Suppressor macrophage treated with lipopolysaccharide for 1 hour (primary cell): ENCODE measurements at regions not wholly inside any gene's neighbourhood (a gene's known extent, or its start where the extent isn't known, plus 50 kb on each side); places are given as distances from the start of the nearest gene placed in this dataset.
"Not testable (repeated sequence)": the region's sequence is repeated elsewhere in the genome, so short reads cannot be mapped to it uniquely, and the experiment has no call there.

ENCODE experiments used
- DNase-seq, 3 donors: peaks; one replicate each; pipeline ENCODE4 v3.0.0-alpha.2; 2020 to 2022

DNA sequence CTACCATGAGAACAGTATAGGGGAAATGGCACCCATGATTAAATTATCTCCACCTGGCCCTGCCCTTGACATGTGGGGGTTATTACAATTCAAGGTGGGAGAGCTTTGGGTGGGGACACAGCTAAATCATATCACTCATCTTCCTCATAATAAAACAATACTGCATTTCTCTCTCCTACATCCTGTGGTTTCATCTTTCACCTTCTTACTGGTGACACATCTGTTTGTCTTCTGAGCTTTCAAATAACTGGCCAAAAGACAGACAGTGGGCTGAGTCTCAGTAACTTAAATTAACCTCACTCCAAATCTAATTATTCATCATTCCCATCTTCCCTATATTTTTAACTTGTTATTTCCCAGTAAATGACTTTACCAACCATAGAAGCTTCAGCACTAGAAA, 729.7 kb upstream of the USP15 start:
- DNase-seq = no peak

DNA sequence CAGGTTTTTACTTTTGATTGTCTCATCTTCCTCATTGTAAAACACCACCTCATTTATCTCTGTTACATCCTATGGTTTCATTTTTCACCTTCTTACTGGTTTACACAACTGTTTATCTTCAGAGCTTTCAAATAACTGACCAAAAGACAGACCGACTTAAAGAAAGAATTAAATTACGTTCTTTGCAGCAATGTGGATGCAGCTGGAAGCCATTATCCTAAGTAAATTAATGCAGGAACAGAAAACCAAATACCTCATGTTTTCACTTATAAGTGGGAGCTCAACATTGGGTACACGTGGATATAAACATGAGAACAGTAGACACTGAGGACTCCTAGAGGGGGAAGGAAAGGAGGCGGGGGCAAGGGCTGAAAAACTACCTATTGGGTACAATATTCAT, 729.0 kb upstream of the USP15 start:
- DNase-seq = no peak

DNA sequence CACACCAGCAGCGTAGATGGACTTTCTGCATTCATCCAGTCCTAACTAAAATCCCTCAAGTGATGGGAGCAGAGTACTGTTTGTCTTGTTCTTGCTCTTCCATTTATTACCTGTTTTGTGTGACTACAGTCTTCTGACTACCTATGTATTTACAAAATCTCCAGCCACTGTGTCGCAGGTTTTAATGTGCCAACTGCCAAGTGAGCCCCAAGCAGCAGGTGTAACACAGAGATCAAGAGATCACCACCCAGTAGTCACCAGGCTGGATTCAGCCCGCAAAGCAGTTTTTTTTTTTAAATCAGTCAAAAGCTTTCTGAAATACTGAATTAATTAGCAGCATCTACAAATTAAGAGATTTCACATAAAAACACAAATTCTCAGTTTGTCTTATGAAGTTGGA, 724.1 kb upstream of the USP15 start:
- DNase-seq = no peak

DNA sequence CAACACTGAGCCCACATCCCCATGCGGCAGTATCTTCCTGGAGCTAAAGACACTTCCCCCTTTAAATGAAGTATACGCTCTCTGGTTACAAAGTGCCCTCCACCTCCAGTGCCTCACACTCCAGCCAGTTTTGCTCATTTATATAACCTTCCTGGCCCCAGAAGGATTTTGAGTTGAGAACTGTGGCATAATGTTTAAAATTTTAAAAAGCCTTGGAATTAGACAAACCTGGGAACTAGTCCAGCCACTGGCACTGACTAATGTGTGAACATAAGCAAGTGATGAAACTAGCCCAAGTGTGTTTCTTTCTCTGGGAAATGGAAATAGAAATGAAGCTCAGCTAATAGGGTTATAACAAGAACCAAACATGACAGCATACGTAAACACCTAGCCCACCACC, 723.7 kb upstream of the USP15 start:
- DNase-seq = no peak

DNA sequence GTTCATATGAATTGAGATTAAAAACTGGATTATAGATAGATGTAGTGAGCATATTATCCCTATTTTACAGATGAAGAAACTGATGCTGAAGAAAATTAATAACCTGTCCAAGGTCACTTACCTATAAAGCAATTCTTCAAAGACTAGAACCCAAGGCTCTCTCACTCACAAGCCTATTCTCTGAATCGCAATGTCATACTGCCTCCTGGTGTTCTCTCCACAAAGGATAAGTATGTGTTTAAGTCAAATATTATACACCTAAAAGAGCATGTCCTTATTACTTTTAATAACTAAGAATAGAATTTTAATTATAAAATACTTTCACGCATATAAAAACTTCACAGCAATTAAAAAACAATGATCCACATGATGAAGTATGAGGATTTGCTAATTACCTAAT, 721.3 kb upstream of the USP15 start:
- DNase-seq = no peak

DNA sequence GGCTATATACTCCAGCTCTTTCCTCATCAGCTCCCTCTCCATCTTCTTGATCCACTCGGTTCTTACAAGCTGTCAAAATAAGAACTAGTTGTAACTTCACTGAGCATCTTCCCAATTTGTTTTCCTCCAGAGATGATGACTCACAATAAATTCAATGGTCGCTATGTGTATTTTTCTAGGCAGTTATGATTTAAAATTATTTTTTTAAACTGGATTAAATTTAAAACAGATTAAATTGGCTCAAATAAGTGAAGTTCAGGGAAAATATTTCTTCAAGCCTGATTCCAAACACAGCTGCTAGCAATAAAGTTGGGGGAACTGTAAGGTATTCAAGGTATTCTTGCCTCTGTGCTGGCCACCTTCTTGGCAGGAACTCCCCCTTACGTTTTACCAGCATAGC, 717.7 kb upstream of the USP15 start:
- no peak for DNase-seq

DNA sequence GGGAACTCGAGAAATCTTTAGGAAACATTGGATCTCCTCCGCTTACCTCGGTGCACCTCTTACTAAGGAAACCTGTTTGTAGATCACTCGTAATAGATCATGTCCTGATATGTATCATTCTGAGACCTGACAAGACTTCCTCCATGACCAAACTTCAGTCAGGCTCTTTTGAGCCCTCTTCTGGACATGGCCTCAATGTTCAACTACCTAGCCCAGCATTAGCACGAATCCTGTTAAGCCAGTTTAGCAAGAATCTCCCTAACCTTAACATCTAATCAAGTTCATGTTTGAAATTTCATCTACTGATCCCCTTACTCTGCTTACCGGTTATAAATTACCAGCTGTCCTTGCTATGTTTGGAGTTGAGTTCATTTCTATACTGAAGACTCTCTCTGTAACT, 713.9 kb upstream of the USP15 start:
- DNase-seq = no peak

DNA sequence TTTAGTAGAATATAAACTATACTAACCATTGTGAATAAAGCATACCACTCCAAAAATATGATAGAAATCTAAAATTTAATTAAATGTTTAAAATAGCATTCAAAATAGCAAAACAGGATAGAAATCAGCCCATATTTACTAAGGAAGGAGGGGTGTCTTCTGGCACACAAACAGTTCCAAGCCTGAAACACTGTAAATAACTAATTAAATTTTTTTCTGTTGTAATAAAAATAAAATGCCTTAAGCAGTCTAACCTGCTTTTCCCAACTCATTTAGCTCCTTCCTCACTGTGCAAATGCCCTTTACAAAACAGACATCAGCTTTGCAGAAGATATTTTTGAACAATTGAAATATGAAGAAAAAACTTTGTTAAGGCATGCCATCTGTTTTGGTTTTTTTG, 707.1 kb upstream of the USP15 start:
- DNase-seq = no peak

DNA sequence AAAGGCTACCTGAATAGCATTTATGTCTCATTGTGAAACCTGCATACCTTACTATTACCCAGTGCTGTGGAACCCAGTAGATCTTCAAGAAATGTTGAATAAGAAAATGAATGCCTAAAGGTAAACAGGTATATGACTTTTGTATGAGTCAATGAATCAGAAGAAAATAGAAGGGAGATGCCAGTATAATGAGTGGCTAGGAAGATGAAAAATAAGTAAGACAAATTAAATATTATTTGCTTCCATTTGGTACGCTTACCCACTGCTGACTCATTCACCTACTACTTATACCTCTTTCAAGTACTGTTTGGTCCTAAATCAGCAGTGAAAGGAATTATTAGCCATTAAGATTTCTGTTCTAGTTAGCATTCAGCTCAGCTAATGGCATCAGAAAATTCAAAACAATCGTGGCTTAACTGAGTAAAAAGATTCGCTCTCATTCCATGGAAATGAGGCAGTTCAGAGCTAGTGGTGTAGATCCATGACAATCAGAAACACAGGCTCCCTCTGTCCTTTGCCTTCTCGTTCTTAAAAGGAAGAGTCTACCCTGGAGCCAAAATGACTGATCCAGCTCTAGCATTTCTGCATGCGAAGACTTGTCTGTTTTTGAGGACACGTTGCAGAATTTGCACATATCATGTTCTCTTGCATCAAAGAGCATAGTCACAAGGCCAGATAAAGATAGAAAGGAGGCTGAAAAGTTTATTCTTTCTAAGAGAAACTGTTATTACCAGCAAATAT, 705.8 kb upstream of the USP15 start:
- DNase-seq = no peak

DNA sequence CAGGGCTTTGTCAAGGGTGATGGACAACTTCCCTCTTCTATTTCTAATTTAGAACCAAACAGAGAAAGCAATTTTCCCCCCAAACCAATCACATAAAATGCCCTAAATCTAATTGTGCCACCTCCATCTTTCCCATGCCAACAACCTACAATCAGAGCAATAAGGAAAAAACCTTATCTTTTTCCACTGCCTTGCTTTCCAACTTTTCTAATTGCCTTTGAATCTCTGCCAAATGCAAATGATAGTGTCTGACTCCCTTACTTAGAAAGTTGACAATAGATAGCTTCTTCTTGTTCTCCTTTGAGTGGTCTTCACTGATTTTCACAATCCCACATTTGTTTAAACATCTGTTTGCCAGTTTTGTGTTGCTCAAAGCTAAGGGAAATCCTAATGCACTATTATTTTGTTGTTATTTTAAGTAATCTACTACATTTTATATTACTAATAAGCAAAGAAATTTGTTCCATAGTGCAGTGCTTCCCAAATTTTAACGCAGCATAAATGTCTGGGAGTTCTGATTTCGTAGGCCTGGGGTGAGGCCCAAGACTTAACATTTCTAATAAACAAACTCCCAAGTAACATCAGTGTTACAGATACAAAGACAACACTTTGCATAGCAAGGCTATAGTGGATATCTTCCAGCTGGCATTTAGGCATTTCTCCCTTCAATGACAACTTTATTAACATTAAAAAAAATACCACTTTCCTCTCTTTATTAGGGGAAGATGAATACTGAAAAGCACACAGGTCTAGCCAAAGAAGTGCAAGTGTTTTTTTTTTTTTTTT, 696.3 kb upstream of the USP15 start:
- DNase-seq = no peak

DNA sequence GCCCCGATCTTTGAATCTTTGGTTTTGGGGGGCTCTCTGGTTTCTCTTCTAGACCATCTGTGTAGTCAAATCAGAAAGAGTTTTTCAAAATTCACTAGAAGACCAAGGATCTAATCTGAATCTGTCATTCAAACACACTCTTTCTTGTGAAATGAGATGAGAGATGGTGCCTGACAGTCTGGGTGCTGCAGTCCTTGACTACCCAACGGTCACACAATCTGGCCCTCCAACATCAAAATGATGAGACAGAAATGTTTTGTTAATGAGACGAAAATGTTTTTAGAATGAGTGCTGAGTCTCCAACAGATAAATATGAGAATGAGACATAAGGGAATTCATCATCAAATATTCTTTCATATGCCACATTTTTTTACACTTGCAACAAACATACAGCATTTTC, 695.7 kb upstream of the USP15 start:
- DNase-seq = no peak

DNA sequence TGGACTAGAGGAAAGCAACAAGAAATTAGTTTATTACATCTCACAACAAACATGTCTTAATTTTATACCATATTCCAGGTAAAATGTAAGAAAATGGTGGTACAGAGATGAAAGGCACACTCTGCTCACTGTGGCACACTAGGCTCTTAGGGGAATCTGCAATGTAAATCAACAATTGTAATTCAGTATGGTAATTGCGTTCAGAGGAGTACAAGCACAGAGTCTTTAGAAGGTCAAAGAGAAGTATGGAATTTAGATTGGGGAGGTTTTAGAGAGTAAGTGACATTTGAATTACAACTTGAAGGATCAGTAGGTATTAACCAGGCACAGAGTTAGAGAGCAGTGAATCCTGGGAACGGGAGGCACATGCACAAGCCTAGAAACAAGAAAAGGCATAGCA, 694.0 kb upstream of the USP15 start:
- peak in 1 of 3 donors; percentile 3 for DNase-seq

DNA sequence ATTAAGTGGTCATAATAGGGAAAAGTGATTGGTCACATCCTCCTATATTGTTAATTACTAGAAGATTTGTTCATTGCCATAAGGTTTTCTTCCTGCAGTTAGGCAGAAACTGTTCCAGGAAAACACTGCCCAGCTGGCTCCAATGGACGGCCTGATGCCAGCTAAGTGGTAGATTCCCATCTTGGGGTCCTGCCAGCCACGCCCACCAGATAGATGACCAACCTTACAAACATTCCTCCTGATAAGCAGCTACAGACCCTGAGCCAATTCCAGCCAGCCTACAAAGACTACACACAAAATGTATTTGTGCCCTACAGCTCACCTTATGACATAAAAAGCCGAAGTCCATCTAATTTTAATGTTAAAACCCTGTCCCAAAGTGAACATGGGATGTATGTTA, 685.9 kb upstream of the USP15 start:
- DNase-seq = peak in 1 of 3 donors; percentile 3

DNA sequence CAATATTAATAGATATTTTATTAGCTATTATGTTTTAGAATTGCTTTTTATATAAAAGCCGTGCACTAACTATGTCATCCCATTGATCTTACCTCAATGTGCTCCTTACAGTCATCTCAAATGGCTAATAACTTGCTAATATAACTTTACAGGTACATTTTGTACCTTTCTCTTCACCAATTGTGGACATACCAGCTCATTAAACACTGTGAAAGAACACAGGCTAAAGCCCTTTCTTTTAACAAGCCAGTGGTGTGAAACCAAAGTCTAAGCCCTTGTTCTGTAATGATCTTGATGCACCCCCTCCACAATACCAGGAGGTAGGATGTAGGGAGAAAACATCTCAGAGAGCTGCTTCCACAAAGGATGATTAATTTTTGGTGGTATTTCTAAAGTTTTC, 675.3 kb upstream of the USP15 start:
- no peak for DNase-seq

DNA sequence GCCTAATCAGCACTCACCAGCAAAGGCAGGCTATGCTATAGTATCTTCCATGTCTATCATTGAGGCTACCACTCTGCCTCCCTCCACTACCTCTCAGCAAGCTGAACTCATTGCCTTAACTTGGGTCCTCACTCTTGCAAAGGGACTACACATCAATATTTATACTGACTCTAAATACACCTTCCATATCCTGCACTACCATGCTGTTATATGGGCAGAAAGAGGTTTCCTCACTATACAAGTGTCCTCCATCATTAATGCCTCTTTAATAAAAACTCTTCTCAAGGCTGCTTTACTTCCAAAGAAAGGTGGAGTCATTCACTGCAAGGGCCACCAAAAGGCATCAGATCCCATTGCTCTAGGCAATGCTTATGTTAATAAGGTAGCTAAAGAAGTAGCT, 669.3 kb upstream of the USP15 start:
- not testable (repeated sequence) for DNase-seq

DNA sequence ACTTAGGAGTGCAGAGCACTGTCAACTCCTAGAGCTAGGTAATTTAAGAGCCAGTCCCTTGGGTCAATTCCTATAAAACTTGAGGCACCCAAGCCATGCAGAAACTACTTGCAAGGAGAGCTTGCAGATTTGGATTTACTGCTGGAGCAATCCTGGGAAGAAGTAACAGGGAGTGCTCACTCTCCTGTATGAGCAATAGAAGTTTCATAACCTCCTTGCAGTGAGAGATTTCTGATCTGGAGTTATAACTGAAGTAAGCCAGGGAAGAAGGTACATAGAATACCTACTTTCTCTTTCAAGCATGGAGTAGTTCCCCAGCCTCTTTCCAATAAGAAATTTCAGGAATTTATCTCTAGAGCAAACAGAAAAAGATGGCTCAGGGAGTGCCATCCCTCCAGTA, 650.1 kb upstream of the USP15 start:
- DNase-seq = no peak

DNA sequence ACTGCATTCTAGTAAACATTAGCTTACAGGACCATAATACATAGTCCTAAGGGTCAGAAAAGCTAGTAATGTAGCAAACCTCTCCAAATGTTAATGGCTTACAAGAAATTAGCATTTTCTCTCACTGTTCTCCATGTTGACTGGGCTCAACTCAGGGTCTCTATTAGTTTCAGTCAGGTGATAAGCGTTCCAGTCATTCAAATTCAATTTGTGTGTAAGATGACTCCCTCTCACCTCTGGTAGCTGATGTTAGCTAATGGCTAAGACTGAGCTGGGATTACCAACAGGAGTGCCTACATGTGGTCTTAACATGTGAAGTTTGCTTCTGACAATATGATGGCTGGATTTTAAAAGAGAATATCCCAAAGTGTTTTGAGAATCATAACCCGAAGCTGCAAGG, 630.5 kb upstream of the USP15 start:
- DNase-seq = no peak

DNA sequence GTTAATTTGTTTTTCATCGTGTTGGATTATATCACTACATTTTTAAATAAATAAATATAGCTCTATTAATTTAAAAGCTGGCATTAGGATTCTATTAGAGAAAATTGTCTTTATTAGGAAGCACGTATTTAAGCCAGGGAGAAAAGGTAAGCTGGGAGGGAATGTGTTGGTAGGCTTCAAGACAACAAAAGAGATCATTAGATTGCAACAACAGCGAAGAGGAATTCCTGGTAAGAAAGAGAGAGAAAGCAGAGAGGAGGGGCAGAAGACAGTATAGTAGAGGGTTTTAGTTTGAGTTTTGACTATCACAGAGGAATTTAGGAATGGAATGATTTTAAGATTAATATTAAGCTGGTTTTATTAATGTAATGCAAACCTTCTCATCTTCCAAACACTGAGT, 613.6 kb upstream of the USP15 start:
- DNase-seq = no peak

DNA sequence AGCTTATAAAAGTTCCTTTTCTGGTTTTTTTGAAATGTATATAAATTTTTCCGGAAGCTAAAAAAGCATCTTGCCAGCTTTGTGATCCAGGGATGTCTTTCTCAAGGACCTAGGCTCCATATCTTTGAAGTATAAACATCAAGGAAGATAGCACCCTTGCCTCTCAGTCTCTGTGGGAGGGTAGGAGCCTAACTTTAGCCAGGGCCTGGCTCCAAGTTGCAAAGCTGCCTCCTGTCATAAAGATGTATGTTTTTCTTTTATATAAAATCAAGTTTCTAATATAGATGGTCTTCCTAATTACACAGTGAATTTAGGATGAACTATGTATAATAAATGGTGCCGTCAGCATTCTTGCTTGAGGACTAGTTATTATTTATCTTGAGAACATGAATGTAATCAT, 612.6 kb upstream of the USP15 start:
- no peak for DNase-seq

DNA sequence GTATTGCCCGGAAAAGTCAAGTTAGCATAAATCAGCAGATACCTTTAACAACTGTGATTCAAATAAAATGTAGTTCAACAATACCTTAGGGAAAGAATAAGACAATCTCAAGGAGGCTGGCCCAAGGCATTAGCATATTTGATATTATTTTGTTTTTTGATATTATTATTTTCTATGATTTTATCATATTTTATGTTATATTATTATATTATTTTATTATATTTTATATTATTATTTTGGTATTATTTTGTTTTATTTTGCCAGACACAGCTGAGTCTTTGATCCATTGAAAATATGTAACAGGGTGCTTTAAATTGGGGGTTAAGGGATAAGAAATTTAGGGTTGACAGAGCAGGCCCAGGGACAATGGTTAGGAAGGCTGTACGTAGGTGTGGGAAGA, 607.9 kb upstream of the USP15 start:
- no peak for DNase-seq

DNA sequence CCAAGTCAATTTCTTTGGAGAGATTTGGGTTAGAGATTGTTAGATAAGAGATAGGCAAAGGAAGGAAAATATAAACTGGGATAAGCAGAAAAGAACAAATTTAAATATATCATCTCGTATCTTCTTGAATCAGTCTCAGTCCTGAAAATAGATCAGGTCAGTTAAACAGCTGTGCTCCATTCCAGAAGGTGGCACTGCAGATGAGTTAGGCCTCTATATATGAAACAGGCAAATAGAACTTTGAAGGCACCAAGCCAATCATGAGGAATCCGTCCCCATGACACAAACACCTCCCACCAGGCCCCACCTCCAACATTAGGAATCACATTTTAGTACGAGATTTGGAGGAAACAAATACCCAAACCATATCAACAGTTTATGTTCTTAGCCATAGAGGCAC, 605.5 kb upstream of the USP15 start:
- peak; percentile 3 to 32 (median 8) for DNase-seq

DNA sequence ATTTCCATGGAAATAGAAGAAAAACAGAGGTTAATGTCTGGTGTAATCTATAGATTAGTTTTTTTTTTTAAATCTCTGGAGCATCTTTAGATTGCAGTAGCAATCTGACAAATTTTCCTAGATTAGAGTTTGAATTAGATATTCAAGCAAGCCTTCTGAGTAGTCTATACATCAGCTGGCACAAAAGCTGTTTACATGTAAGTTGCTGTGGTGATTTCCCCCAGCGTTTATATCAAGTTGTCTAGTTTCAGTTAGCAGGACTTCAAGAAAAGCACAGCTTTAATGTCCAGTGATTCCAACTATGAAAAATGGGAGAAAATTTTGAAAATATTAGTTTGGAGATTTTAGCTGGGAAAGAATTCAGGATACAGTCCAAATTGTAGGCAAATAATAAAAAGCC, 605.0 kb upstream of the USP15 start:
- no peak for DNase-seq

DNA sequence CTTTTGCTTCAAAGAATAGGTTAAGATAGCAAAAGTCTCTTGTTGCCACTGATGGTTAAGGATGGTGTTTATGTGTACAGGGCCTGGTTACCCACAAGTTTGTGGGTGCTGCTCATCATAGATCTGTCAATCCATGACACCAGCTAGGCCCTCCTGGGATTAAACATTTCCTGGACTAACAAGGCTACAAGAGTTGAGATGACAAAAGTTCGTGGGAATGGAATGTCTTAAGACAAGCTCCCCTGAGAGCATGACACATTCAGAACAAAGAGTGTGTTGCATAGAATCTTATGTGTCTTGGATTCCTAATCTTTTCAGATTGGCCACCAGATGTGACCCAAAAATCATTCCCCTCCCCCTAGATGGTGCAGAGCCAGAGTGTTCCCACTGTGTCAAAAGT, 592.5 kb upstream of the USP15 start:
- DNase-seq = no peak

DNA sequence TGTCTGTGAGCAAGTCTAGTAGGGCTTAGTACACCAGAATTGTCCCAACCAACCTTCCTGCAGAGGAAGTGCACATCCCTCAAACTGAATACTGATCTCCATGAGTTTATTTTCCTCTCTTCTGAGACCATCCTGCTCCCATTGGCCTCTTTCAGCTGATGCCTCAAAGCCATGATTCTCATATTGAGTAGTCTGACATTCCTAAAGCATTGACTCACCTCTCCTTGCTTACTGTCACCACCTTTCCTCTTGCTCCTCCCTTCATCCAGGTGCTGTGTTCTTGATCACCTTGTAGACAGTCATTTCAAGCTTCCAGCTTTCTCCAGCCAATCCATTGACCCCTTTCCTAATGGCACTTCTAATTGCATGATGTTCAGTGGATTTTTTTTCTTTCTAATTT, 583.7 kb upstream of the USP15 start:
- no peak for DNase-seq

DNA sequence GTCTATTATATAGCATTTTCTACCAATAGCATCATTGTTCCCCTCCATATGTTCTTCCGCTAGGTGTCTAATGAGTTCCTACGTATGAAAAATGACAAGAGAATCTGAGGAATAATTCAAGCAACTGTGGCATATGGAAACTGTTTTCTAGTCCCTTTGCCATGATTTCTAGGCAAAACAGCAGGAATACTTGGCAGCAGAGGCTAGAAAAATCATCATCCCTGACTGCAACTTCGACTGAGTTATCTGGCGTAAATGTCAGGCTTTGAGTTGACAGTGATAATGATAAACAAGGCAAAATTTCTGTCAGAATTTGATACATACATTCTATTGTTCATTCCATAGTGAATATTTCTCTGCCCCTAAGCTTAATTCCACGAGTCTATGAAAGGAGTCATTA, 572.8 kb upstream of the USP15 start:
- no peak for DNase-seq
